GM12878 (cell line): ENCODE measurements at regions not wholly inside any gene's neighbourhood (a gene's known extent, or its start where the extent isn't known, plus 50 kb on each side); places are given as distances from the start of the nearest gene placed in this dataset.

Experiments
- ATAC-seq: fragments of 200-7000 bp; cut with Tn5 transposase; 3 replicates; pipeline ENCODE4 v1.9.1; 2020; ENCODE audit warnings: mild to moderate bottlenecking, moderate library complexity
- BruUV-seq: library from RNA; stranded (reverse); fragments of 400-500 nt; replicated peaks from 2 replicates; lab custom pipeline; 2021; lab: Mats Ljungman, UMichigan
- CTCF ChIA-PET: fragments of 300-600 bp; sonication (Branson Sonifier 250); formaldehyde crosslinking; extraction: SDS; loops from one replicate; lab custom pipeline; 2021; ENCODE audit warnings: inconsistent platforms; lab: Yijun Ruan, JAX
- POLR2A ChIA-PET: fragments of 350-600 bp; formaldehyde crosslinking; extraction: SDS; loops from one replicate; lab custom pipeline; 2021; ENCODE audit warnings: inconsistent platforms; lab: Charles Lee
- RAD21 ChIA-PET: fragments of 300-600 bp; sonication (Branson Sonifier 250); formaldehyde crosslinking; loops from one replicate; lab custom pipeline; 2023; ENCODE audit warnings: antibody characterized with exemption; ENCODE audit not compliant: unreplicated experiment; lab: Charles Lee
- SMC1A ChIA-PET: fragments of 300-600 bp; sonication (Branson Sonifier 250); formaldehyde crosslinking; loops from one replicate; lab custom pipeline; 2023; ENCODE audit not compliant: unreplicated experiment, uncharacterized antibody; lab: Charles Lee
- DNase-seq: peaks from one replicate; pipeline ENCODE4 v3.0.0-alpha.2; 2011; ENCODE audit warnings: low read depth, low spot score
- FAIRE-seq: peaks from 3 replicates; lab custom pipeline; 2011; peaks lifted over from hg19 to GRCh38; lab: Jason Lieb, UNC
- H2AFZ ChIP-seq: 2 replicates; pipeline ENCODE4 v1.6.0; 2011; ENCODE audit warnings: low read depth, low read length, control low read depth; ENCODE audit not compliant: control insufficient read depth
- H3K27ac ChIP-seq: 2 replicates; pipeline ENCODE4 v1.5.1; 2011; ENCODE audit warnings: control low read depth; ENCODE audit not compliant: control insufficient read depth, insufficient read depth
- H3K27me3 ChIP-seq, 2 experiments: replicated peaks in 1 of 2; 2 replicates each; pipeline versions ENCODE4 v1.6.0 to v1.6.1; 2011; ENCODE audit warnings: low read length in 1 of 2; ENCODE audit not compliant: control insufficient read depth in 2 of 2, insufficient read depth in 2 of 2
- H3K36me3 ChIP-seq, 2 experiments: 2 replicates each; pipeline ENCODE4 v1.5.1; 2011; ENCODE audit warnings: low read length in 1 of 2; ENCODE audit not compliant: control insufficient read depth in 2 of 2, insufficient read depth in 2 of 2
- H3K4me1 ChIP-seq: 2 replicates; pipeline ENCODE4 v1.6.1; 2011; ENCODE audit warnings: mild to moderate bottlenecking, low read length, moderate library complexity, mixed read lengths; ENCODE audit not compliant: control insufficient read depth, insufficient read depth
- H3K4me2 ChIP-seq: 2 replicates; pipeline ENCODE4 v1.6.0; 2011; ENCODE audit warnings: control low read depth; ENCODE audit not compliant: control insufficient read depth, insufficient read depth
- H3K4me3 ChIP-seq: fragments of 200-600 bp; sonication (generic); 2 replicates; pipeline ENCODE4 v1.5.1; 2016
- H3K79me2 ChIP-seq: 2 replicates; pipeline ENCODE4 v1.6.0; 2011; ENCODE audit warnings: low read length; ENCODE audit not compliant: control insufficient read depth, insufficient read depth
- H3K9ac ChIP-seq: 2 replicates; pipeline ENCODE4 v1.8.0; 2011; ENCODE audit warnings: low read length, control low read depth, mixed read lengths; ENCODE audit not compliant: control insufficient read depth, insufficient read depth
- H3K9me3 ChIP-seq: replicated peaks from 3 replicates; pipeline ENCODE4 v1.5.1; 2011; ENCODE audit warnings: mild to moderate bottlenecking, low read length; ENCODE audit not compliant: control insufficient read depth, insufficient read depth
- H4K20me1 ChIP-seq: 2 replicates; pipeline ENCODE4 v1.6.0; 2011; ENCODE audit not compliant: control insufficient read depth, insufficient read depth
- CHD4 ChIP-seq: fragments of 200-600 bp; sonication (generic); IDR thresholded peaks from 2 replicates; pipeline ENCODE4 v1.6.1; 2016; ENCODE audit warnings: mild to moderate bottlenecking
- CREB1 ChIP-seq: IDR thresholded peaks from 2 replicates; pipeline ENCODE4 v1.6.1; 2012; ENCODE audit warnings: low read depth, mild to moderate bottlenecking, inconsistent platforms
- HDAC6 ChIP-seq: fragments of 200-600 bp; sonication (generic); IDR thresholded peaks from one replicate; pipeline ENCODE4 v1.8.0; 2017; ENCODE audit warnings: antibody characterized with exemption; ENCODE audit not compliant: unreplicated experiment
- HDGF ChIP-seq: fragments of 450-650 bp; IDR thresholded peaks from 2 replicates; pipeline ENCODE4 v1.6.1; 2016; ENCODE audit warnings: antibody characterized with exemption
- NR2C2 ChIP-seq: IDR thresholded peaks from 2 replicates; pipeline ENCODE4 v1.6.1; 2011; ENCODE audit warnings: borderline replicate concordance, low read depth; ENCODE audit not compliant: control insufficient read depth, insufficient read length
- POLR2A ChIP-seq: IDR thresholded peaks from 2 replicates; pipeline ENCODE4 v1.6.1; 2011; ENCODE audit warnings: low read depth, mild to moderate bottlenecking, low read length
- RAD21 ChIP-seq: IDR thresholded peaks from 2 replicates; pipeline ENCODE4 v1.6.1; 2011; ENCODE audit warnings: mild to moderate bottlenecking, low read depth, low read length, moderate library complexity; ENCODE audit not compliant: insufficient read depth
- RFX5 ChIP-seq: IDR thresholded peaks from 2 replicates; pipeline ENCODE4 v1.6.1; 2011; ENCODE audit warnings: low read depth, low read length, improper control_type of control experiment
- SIN3A ChIP-seq: IDR thresholded peaks from 2 replicates; pipeline ENCODE4 v1.6.1; 2012; ENCODE audit warnings: low read depth, low read length, improper control_type of control experiment
- SPI1 ChIP-seq: IDR thresholded peaks from 2 replicates; pipeline ENCODE4 v1.6.1; 2011; ENCODE audit warnings: low read depth, mild to moderate bottlenecking, low read length, moderate library complexity, borderline replicate concordance; ENCODE audit not compliant: insufficient read depth
- SUPT20H ChIP-seq: IDR thresholded peaks from 2 replicates; pipeline ENCODE4 v1.6.1; 2011; ENCODE audit warnings: low read depth, mild to moderate bottlenecking, low read length, moderate library complexity, borderline replicate concordance; ENCODE audit not compliant: control insufficient read depth
- TBL1XR1 ChIP-seq: IDR thresholded peaks from 2 replicates; pipeline ENCODE4 v1.6.1; 2012; ENCODE audit warnings: low read depth, low read length, improper control_type of control experiment
- ZBED1 ChIP-seq: IDR thresholded peaks from 2 replicates; pipeline ENCODE4 v1.6.1; 2016; ENCODE audit warnings: borderline replicate concordance
- WGBS: methylation state at CpG from one replicate; pipeline ENCODE4 v1.1.6; 2016; ENCODE audit warnings: low lambda C conversion rate; ENCODE audit not compliant: insufficient replicate concordance, insufficient coverage; ENCODE audit errors: missing lambda C conversion rate; 5-methylcytosine and 5-hydroxymethylcytosine counted together
- in situ Hi-C: fragments of 300-500 bp; cut with MboI; formaldehyde crosslinking; loops from 9 replicates; pipeline ENCODE4 v1.14.3; 2018; ENCODE audit warnings: mixed read lengths
- intact Hi-C: fragments of 100-400 bp; cut with micrococcal nuclease; formaldehyde crosslinking; loops from one replicate; pipeline ENCODE4 v1.14.2; 2022; ENCODE audit not compliant: unreplicated experiment
- TF ChIP-seq, protein P1 (sequence below): IDR thresholded peaks from 2 replicates; pipeline ENCODE4 v1.6.1; 2012; ENCODE audit warnings: mild to moderate bottlenecking, low read depth, low read length
- TF ChIP-seq, protein P2 (sequence below): IDR thresholded peaks from 2 replicates; pipeline ENCODE4 v1.6.1; 2012; ENCODE audit warnings: low read length, inconsistent platforms
- TF ChIP-seq, protein P3 (sequence below): IDR thresholded peaks from 2 replicates; pipeline ENCODE4 v1.6.1; 2011; ENCODE audit warnings: borderline replicate concordance, low read depth, mild to moderate bottlenecking, moderate library complexity, mixed read lengths, low read length; ENCODE audit not compliant: insufficient read depth; ENCODE audit errors: extremely low read length

DNA sequence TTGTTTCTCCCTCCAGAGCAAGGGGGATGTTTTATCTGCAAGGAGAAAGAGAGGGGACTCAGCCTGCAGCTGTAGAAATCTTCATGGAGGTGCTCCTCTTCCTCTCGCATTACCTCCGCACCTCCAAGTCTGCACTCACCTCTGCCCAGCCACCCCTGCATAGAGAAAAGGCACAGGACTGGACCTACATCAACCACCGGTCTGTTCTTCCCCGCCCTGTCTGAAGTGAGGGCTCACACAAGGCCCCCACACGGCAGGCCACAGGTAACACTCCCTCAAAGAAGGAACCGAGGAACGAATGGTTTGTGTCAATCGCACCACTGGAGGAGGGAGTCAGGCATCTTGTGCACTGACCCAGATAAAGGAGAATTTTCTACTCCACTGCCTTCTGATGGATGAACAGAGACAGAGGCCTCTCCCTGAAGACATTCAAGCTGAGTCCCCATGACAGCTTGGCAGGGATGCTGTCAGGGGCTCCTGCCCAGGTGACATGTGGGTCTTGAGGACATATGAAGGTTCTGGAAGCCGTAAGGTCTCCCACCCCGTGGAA lies 260.3 kb downstream of the XXYLT1 start (continued):
- TF ChIP-seq SUPT20H = no peak

DNA sequence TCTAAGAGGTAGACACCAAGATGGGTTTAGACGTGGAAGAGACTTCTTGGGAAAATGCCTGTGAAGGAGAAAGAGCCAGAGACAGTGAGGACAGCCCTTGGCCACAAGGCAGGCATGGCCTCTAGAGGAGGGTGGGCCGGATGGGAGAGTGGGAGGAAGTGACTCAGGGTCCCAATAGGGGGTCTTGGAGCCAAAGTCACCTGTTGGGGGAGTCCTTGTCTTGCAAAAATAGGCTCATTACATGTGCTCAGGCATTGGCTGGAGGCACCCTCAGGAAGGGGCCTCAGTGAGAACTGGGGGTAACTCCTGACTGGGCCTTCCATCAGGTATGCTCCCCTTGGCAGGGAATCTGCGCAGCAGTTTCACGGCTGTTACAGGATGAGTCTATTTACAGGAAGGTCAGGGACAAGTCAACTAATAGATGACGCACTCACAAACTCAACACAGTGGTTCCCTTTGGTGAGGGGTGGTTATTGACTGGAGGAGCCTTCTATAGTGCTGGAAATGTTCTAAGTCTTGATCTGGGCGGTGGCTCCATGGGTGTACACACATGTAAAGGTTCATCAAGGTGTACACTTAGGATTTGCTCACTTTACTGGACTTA lies 259.6 kb downstream of the XXYLT1 start:
- Histone ChIP-seq H3K79me2 (no peaks in the 10 kb centered on the region), H2AFZ (no peak overlapping the region), H3K4me2 (no peak overlapping the region), H3K4me1 (no peaks in the 10 kb centered on the region), H3K27ac (no peak overlapping the region), H4K20me1 (no peaks in the 10 kb centered on the region), H3K9me3 (no peaks in the 10 kb centered on the region), H3K27me3 (no peaks in the 10 kb centered on the region; a peak in 1 of 4 replicates), H3K9ac (no peak overlapping the region), H3K36me3 (no peaks in the 10 kb centered on the region), H3K4me3 (no peak overlapping the region)
- CTCF ChIA-PET = no interaction called here
- 42% methylated on average over 6 of the region's 6 CpGs for WGBS
- ATAC-seq (no peak), FAIRE-seq (no peak), DNase-seq (no peak)
- no TSS peak for BruUV-seq
- SMC1A ChIA-PET = no interaction called here
- intact Hi-C loops = no loop called here
- no peak for TF ChIP-seq HDGF
- no peak for TF ChIP-seq CREB1
- no peak for TF ChIP-seq NR2C2
- TF ChIP-seq POLR2A = no peak
- no peak for TF ChIP-seq TBL1XR1
- TF ChIP-seq RFX5 = no peak
- TF ChIP-seq CHD4 = no peak
- TF ChIP-seq, protein P1, sequence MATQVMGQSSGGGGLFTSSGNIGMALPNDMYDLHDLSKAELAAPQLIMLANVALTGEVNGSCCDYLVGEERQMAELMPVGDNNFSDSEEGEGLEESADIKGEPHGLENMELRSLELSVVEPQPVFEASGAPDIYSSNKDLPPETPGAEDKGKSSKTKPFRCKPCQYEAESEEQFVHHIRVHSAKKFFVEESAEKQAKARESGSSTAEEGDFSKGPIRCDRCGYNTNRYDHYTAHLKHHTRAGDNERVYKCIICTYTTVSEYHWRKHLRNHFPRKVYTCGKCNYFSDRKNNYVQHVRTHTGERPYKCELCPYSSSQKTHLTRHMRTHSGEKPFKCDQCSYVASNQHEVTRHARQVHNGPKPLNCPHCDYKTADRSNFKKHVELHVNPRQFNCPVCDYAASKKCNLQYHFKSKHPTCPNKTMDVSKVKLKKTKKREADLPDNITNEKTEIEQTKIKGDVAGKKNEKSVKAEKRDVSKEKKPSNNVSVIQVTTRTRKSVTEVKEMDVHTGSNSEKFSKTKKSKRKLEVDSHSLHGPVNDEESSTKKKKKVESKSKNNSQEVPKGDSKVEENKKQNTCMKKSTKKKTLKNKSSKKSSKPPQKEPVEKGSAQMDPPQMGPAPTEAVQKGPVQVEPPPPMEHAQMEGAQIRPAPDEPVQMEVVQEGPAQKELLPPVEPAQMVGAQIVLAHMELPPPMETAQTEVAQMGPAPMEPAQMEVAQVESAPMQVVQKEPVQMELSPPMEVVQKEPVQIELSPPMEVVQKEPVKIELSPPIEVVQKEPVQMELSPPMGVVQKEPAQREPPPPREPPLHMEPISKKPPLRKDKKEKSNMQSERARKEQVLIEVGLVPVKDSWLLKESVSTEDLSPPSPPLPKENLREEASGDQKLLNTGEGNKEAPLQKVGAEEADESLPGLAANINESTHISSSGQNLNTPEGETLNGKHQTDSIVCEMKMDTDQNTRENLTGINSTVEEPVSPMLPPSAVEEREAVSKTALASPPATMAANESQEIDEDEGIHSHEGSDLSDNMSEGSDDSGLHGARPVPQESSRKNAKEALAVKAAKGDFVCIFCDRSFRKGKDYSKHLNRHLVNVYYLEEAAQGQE = no peak
- TF ChIP-seq, protein P2, sequence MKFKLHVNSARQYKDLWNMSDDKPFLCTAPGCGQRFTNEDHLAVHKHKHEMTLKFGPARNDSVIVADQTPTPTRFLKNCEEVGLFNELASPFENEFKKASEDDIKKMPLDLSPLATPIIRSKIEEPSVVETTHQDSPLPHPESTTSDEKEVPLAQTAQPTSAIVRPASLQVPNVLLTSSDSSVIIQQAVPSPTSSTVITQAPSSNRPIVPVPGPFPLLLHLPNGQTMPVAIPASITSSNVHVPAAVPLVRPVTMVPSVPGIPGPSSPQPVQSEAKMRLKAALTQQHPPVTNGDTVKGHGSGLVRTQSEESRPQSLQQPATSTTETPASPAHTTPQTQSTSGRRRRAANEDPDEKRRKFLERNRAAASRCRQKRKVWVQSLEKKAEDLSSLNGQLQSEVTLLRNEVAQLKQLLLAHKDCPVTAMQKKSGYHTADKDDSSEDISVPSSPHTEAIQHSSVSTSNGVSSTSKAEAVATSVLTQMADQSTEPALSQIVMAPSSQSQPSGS = no peak
- no peak for TF ChIP-seq SUPT20H
- no peak for TF ChIP-seq ZBED1
- TF ChIP-seq, protein P3, sequence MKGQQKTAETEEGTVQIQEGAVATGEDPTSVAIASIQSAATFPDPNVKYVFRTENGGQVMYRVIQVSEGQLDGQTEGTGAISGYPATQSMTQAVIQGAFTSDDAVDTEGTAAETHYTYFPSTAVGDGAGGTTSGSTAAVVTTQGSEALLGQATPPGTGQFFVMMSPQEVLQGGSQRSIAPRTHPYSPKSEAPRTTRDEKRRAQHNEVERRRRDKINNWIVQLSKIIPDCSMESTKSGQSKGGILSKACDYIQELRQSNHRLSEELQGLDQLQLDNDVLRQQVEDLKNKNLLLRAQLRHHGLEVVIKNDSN = no peak
- TF ChIP-seq SIN3A = no peak
- TF ChIP-seq HDAC6 = no peak
- TF ChIP-seq RAD21 = no peak
- no peak for TF ChIP-seq SPI1
- TF ChIP-seq, all 136 proteins: peak for 0
- ChIA-PET POLR2A (no interaction called here), RAD21 (no interaction called here)
- in situ Hi-C loops = no loop called here
